DMS53 treated with DMSO at 0.1 percent for 48 hours (cell line): ENCODE measurements at regions not wholly inside any gene's neighbourhood (a gene's known extent, or its start where the extent isn't known, plus 50 kb on each side); places are given as distances from the start of the nearest gene placed in this dataset.
"Not testable (repeated sequence)": the region's sequence is repeated elsewhere in the genome, so short reads cannot be mapped to it uniquely, and the experiment has no call there.

ENCODE experiments used
- DNase-seq: peaks from one replicate; lab custom pipeline; 2025; ENCODE audit not compliant: unreplicated experiment; lab: John Stamatoyannopoulos, UW

DNA sequence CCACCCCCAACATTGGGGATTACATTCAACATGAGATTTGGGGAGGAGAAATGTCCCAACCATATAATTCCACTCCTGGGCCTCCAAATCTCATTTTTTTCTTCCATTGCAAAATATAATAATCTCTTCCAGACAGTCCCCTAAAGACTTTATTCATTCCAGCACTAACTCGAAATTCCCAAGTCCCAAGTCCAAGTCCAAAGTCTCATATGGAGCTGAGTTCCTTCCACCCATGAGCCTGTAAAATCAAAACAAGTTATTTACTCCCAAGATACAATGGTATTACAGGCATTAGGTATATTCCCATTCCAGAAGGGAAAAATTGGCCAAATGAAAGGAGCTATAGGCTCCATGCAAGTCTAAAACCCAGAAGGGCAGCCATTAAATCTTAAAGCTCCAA, 56.7 kb downstream of the P2RY1 start:
- DNase-seq: no peak

DNA sequence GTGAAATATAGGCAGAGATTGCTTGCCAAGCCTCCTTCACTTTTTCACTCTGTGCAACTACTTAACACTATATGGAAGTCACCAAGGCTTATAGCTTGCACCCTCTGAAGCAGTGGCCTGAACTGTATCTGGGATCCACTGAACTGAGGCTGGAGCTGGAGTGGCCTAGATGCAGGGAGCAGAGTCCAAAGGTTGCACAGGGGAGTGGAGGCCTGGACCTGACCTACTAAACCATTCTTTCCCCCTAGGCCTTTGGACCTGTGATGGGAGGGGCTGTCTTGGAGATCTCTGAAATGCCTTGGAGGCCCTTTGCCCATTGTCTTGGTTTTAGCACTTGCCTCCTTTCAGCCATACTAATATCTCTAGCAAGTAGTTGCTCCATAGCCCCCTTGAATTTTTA, 57.5 kb downstream of the P2RY1 start:
- no peak for DNase-seq

DNA sequence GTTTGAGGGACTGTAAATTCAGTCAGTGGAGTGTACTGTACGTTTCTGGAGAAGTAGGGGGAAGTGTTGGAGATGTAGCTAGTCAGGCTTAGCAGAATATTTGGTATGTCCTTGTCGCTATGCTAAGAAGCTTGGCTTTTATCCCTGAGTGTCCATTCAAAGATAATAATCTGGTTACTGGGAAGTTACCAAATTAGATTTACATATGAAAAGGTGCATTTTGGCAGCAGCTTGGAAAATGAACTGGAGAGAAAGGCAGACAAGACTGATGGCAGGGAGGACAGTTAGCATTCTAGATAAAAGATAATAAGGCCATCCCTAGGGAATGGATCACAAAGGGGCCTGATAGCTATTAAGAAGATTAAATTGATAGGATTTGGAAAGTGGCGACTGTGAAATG, 58.7 kb downstream of the P2RY1 start:
- no peak for DNase-seq

DNA sequence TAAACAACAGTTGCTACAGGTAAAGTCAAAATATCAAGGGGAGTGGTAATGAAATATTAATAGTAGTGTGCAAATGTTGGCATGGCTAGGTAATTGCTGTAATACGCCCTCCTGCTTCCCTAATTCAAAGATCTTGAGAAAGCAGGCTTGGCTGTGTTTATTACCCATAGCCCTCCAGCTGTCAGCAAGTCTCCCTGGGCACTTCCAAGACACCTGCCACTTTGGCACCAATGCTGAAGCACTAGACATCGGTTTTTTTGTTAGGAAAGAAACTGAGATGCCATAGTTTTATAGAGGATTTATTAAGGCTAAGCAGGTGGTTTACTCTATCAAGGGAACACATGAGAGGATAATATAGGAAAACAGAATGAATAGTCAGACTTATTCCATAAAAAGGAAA, 64.4 kb downstream of the P2RY1 start:
- no peak for DNase-seq

DNA sequence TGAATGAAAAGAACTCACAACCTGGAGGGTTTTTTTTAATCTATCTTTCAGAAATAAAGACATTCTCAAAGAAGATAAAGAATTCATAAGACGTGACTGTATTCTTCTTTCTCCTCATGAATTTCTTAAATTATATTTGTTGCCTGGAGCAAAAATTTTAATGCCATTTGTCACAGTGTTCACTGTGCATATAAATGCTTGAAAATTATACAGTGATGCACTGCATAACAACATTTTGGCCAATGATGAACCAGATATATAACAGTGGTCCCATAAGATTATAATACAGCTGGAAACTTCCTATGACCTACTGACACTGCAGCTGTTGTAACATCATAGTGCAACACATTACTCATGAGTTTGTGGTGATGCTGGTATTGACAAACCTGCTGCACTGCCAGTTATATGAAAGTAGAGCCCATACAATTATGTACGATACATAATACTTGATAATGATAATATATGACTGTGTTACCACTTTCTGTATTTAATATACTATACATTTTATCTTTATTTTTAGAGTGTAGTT, 67.3 kb downstream of the P2RY1 start:
- DNase-seq: no peak

DNA sequence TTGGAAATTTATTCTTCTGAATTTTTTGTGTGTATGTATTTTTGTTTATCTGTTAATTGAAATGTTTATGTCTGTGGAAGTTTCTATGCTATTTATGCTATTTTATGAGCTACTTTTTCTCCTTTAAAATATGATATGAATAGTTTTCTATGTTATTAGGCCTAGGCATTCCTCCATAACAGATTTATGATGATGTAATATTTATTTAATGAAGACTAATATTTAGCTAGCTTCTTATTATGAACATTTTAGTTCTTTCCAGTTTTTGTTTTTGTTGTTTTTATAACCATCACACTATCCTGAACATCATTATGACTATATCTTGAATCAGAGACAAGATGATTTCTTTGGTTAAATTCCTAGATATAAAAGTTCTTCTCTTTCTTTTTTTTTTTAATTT, 70.7 kb downstream of the P2RY1 start:
- no peak for DNase-seq

DNA sequence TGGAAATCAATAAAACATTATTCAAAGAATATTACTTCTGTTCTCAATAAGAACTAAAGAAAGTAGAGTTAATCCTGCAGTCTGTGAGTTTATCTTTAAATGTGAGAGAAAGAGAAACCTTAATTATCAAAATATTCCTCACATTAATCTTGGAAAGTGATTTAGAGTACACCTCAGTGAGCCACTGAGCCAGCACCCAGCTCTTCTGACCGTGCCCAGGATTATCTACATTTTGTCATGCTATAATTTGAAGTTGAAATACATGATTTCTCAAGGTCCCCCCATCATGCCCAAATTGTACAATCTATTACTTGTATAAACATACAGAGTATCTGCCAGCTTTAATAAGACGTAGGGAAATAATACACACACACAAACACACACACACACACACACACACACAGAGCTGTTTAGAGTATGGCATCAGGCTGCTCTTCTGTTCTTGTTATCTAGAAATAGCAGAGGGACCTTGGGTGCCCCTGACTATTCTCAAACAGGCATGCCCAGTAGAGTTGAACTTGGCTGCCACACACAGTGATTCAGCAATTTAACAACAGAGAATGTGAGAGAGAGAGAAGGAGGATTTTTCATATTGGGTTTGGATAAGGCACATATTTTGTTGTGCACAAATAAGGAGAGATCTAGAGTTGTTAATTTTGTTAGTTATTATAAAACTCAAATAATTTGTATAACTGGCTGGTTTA, 74.4 kb downstream of the P2RY1 start:
- no peak for DNase-seq

DNA sequence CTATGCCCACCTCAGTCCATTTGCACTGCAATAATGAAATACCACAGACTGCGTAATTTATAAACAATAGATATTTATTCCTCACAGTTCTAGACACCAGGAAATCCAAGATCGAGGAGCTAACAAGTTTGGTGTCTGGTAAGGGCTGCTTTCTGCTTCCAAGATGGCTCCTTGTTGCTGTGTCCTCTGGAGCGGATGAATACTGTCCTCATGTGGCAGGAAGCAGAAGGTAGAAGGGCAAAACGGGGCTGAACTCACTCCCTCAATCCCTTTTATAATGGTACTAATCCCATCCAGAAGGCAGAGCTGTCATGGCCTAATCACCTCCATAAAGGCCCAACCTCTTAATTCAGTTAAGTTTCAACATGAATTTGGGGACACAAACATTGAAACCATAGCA, 75.3 kb downstream of the P2RY1 start:
- no peak for DNase-seq

DNA sequence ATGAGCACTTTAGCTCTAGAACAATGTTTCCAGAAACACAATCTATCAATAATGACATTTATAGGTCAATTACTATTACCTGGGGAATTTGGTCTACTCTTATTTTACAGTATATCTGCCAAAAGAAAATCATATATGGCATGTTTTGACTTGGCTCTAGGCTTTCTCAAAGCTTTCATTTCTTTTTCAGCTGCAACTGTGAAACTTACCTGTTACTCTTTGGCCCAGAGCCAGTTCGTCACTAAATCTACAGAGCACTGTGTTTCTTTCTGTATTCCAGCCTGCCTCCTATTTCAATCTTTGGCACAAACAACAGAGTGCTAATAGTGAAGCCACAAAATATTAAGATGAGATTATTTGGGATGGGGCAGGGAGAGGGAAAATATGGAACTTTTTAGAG, 76.0 kb downstream of the P2RY1 start:
- DNase-seq: no peak

DNA sequence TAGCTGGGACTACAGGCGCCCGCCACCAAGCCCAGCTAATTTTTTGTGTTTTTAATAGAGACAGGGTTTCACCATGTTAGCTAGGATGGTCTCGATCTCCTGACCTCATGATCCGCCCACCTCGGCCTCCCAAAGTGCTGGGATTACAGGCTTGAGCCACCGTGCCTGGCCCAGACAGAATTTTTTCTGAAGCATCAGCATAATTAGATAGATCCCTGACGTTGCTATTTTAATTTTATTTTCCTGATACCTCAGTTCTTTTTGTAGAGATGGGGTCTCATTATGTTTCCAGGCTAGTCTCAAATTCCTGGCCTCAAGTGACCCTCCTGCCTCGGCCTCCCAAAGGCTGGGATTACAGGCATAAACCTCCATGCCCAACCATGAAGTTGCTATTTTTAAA, 79.8 kb downstream of the P2RY1 start:
- not testable (repeated sequence) for DNase-seq

DNA sequence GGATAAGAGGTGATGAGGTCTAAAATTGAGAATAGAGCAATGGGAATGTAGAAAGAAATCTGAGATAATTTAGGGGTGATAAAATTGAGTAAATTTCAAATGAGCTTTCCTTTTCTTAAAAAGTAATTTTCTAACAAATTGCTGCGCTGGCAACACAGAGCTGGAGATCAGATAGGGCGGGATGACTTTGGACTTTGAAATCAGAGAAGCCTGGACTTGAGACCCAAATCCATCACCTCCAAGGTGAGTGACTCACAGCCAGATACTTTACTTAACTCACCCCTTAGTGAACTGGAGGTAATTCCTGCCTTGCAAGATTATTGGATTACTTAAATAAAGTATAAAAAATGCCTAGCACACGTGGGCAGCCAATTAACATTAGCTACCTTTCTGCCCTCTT, 80.8 kb downstream of the P2RY1 start:
- DNase-seq: no peak

DNA sequence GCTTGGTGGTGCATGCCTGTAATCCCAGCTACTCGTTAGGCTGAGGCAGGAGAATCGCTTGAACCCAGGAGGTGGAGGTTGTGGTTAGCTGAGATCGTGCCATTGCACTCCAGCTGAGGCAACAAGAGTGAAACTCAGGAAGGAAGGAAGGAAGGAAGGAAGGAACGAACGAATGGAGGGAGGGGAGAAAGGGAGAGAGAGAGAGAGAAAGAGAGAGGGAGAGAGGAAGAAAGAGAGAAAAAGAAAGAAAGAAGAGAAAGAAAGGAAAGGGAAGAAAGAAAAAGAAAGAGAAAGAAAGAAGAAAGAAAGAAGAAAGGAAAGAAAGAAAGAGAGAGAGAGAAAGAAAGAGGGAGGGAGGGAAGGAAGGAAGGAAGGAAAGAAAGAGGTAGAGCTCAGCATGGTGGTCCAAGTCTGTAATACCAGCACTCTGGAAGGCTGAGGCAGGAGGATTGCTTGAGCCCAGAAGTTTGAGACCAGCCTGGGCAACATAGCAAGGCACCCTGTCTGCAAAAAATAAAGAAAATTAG, 81.9 kb downstream of the P2RY1 start:
- no peak for DNase-seq

DNA sequence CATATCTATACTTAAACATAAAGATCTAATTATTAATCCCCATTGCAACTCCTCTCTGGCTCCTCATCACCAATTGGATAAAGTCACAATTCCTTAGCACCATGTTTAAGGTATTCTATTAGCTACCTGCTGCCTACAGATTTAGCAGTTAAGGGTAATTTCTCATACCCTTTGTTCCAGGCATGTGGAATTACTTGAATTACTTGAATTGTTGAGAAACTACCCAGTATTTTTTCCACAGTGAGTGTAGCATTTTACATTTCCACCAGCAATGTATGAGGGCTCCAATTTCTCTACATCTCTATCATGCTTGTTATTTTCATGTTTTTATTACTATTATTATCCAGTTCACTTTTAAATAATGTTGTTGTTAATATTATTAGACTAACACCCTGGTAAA, 86.4 kb downstream of the P2RY1 start:
- no peak for DNase-seq

DNA sequence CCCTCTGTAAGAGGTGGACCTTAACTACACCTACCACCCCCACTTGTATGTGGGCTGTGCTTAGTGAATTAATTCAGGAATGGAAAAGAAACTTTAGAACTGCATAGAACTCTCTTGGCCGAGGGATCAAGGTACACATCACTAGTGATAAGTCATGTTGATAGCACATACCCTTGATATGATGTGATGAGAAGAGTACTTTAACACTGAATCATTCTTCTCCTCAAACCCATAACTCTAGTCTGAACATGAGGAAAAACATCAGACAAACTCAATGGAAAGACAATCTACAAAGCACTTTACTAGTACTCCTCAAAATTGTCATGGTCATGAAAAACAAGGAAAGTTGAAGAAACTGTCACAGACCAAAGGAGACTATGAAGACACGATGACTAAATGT, 87.6 kb downstream of the P2RY1 start:
- no peak for DNase-seq

DNA sequence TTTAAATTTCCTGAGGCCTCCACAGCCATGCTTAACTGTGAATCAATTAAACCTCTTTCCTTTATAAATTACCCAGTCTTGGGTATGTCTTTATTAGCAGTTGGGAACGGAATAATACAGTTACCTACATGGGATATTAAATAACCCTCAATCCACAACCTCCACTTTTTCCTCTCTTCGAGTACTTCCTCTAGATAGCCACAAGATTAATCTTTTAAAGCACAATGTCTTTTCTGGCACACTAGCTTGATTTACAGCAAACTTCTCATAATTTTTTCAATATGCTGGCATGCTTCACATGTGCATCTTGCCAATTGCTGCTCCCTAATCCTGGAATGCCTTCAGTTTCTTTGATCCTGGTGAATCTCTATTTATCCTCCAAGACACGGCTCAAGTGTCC, 92.2 kb downstream of the P2RY1 start:
- DNase-seq: no peak

DNA sequence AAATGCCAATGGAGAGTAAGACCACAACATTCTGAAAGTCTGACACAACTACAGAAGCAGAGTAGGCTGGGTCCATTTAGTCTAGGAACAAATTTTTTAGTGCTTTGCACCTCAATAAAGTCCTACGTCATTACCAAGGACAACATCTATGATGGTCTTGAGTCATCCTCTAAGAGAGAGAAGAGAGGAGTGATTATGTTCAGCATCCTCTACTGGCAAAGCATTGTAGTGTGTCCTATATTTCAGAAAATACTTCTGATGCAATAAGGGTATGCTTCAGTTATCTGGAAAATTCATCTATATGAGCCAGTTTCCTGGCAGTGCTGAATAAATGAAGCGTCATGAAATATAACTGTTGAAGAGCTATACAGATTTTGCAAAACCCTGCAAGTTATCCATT, 95.6 kb downstream of the P2RY1 start:
- DNase-seq: no peak

DNA sequence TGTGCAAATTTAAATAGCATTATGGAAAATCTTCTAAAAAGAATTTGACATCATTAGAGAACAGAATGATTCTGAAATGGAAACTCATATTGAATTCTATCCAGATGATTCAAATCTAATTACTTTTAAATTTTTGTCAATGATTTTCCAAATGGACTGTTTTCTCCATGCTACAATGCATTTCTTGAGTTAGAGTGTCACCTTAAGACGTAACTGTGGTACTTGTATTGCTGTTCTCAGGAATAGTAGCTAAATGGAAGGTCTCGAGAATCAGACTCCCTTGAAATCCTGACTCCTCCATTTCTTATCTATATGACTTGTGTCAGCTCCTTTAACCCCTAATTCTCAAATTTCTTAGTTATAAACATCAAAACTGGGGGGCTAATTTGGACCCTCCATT, 102.3 kb downstream of the P2RY1 start:
- no peak for DNase-seq

DNA sequence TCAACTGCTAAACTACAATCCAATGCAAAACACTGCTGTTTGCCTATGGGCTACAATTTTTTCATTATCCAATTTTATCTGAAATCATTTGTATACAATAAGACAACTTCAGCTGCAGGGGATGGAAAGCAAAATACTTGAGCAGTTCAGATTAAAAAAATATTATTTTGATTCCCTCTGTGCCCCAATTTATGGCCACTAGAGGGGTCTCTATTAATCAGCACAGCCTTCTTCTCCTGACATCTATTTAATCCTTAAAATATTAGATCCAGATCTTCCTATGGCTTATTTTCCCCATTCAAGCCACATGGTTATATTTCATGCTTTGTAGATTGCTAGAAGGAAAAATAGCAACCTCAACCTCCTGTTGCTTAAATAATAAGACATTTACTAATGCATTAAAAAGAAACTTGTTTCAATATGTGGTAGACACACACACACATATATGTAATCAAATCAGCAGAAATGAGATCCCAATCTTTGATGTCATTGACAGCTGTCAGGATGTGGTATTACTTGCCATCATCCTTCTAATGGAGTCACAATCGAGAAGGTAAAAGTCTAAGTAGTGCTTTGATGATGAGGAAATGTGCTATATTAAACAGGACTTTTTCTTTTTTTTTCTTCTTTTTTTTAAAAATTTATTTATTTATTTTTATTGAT, 104.2 kb downstream of the P2RY1 start:
- no peak for DNase-seq

DNA sequence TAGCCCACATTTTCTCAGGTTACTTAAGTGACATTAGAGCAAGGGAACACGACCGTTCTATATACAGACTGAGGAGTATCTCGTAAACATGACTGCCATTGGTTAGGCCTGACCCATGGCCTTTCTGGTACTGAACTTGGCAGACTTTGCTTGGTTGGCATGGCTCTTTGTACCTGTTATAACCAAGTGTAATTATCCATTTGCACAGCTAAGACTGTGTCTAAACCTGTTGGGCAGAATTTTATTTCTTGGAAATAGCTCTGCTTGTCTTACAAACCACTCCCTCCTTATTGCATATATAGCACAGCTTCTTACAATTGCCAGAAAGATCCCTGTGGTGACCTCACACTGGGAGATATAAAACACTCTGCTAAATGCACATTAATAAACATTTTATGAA, 106.9 kb downstream of the P2RY1 start:
- no peak for DNase-seq

DNA sequence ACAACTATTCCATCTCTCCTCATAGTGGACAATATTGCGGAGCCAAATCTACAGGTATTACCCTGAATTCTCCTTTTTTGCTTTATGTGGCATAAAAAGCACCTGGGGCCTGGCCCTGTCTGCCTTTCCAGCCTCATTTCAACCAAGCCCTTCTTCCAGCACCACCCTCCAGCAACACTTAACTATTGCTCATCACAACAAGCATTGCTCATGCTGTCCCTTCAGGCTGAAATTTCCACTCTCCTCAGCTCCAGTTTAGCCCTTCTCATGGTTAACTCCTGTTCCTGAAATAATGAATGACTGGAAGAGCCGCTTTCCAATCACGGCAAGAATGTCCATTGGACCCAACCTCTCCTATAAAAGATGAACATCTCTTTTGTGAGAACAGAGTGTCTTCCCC, 107.4 kb downstream of the P2RY1 start:
- DNase-seq: no peak

DNA sequence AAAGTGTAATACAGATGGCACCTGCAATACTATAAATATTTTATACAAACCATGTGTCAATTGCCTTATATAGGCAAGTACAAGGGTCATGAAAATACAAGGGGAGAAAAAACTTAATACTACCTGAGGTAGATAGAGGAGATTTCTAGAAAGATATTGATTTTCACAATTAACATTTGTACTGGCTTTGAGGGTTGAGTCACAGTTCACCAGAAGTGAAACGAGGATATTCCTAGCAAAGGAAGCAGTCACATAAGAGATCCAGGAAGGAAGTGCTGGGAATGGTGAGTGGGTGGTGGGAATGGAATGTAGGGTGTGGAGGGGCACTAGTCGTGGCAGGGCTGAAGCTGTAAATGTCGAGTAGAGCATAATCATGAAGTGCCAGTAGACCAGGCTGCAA, 108.7 kb downstream of the P2RY1 start:
- DNase-seq: no peak

DNA sequence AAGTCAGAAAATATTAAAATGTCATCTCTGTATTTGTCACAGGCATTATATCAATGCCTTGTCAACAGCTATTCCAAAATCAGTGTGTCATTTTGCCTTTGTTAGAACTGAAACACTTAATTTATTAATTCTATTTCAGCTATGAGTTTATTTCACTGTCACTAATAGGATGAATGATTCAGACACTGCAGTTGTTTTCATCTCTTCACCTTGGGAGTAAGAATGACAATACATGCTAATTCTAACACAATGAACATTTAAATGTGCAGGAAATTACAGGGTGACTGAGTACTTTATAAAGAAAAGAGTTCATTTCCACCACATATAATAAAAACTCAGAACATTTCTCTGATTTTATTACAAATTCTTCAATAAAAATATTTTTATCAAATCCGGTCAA, 109.7 kb downstream of the P2RY1 start:
- DNase-seq: no peak

DNA sequence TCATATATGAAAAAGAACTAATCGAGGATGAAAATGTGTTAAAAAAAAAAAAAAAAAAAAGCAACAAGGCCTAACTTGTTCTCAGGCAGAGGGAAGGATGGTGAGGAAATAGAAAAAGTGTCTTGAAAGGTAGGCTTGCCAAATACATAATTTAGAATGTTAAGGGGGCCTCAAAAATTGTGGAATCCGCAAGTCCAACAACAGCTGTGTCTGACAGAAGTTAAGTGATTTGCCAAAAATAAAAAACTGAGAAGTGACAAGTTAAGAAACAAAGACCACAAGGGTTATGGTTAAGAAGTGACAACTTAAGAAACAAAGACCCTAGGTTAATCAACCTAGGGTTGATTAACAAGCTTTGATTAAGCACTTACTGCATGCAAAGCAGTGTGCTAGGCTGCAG, 110.6 kb downstream of the P2RY1 start:
- no peak for DNase-seq
